OCI-LY3 (cell line): ENCODE measurements at regions not wholly inside any gene's neighbourhood (a gene's known extent, or its start where the extent isn't known, plus 50 kb on each side); places are given as distances from the start of the nearest gene placed in this dataset.

ENCODE experiments used
- H2AFZ ChIP-seq: fragments of 200-600, 300-600 bp; shearing (Covaris generic); 2 replicates; pipeline ENCODE4 v1.6.0; 2014; ENCODE audit warnings: antibody characterized with exemption, low read depth, low read length
- H3K27ac ChIP-seq: fragments of 200-600, 300-600 bp; sonication (generic); 2 replicates; pipeline ENCODE4 v1.5.1; 2014; ENCODE audit warnings: mild to moderate bottlenecking, low read length, moderate library complexity, mixed read lengths
- H3K27me3 ChIP-seq: fragments of 200-600, 300-600 bp; sonication (generic); 2 replicates; pipeline ENCODE4 v1.6.1; 2014; ENCODE audit warnings: low read depth, low read length, mixed read lengths
- H3K36me3 ChIP-seq: fragments of 200-600, 300-600 bp; sonication (generic); replicated peaks from 2 replicates; pipeline ENCODE3; 2014; ENCODE audit warnings: low read depth, low read length, mixed read lengths
- H3K4me1 ChIP-seq: fragments of 300-600, 200-600 bp; sonication (generic); 2 replicates; pipeline ENCODE4 v1.6.1; 2014; ENCODE audit warnings: low read length, mixed read lengths
- H3K4me2 ChIP-seq: fragments of 200-600, 300-600 bp; sonication (generic); 2 replicates; pipeline ENCODE4 v1.6.1; 2014; ENCODE audit warnings: low read length, mixed read lengths
- H3K4me3 ChIP-seq: fragments of 300-600, 200-600 bp; sonication (generic); 2 replicates; pipeline ENCODE4 v1.5.1; 2014; ENCODE audit warnings: antibody characterized with exemption, mild to moderate bottlenecking, low read length, moderate library complexity
- H3K79me2 ChIP-seq: fragments of 300-600, 200-600 bp; shearing (Covaris generic); 2 replicates; pipeline ENCODE4 v1.6.1; 2014; ENCODE audit warnings: mild to moderate bottlenecking, low read length, mixed read lengths
- H3K9ac ChIP-seq: fragments of 300-600, 200-600 bp; shearing (Covaris generic); 2 replicates; pipeline ENCODE4 v1.6.0; 2014; ENCODE audit warnings: mild to moderate bottlenecking, low read length, moderate library complexity
- H3K9me3 ChIP-seq: fragments of 200-600, 300-600 bp; shearing (Covaris generic); 2 replicates; pipeline ENCODE4 v1.6.1; 2014; ENCODE audit warnings: low read length, mixed read lengths; ENCODE audit not compliant: insufficient read depth
- H4K20me1 ChIP-seq: fragments of 200-600, 300-600 bp; sonication (generic); 2 replicates; pipeline ENCODE4 v1.6.1; 2016; ENCODE audit warnings: low read length, mixed read lengths; ENCODE audit not compliant: insufficient read depth
- EZH2phosphoT487 ChIP-seq: fragments of 200-600 bp; shearing (Covaris generic); IDR thresholded peaks from 2 replicates; pipeline ENCODE4 v1.6.1; 2018; ENCODE audit warnings: antibody characterized with exemption, mixed run types, low read depth
- TF ChIP-seq, protein P1 (sequence below): fragments of 200-600, 300-600 bp; sonication (generic); IDR thresholded peaks from 2 replicates; pipeline ENCODE4 v1.5.1; 2014; ENCODE audit warnings: antibody characterized with exemption, low read length, low read depth

DNA sequence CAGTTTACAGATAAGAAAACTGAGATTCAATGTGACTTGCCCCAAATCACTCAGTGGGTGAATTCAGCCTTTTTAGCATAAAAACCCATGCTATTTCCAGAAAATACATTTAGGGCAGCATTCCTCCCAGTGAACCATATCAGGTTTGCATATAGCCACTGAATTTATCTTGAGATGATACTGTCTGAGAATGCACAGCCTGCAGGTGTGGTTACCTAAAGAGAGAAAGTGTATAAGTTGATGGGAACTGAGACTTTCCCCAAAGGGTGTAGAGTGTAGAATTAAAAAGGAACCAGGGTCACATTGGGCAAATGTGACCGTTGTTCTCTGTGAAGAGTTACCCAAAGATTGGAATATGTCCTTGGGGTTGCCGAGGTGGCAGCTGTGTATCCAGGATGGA lies 100.0 kb upstream of the PIK3R1 start:
- Histone ChIP-seq H3K79me2 (no peaks in the 10 kb centered on the region), H3K27me3 (no peaks in the 10 kb centered on the region), H3K4me3 (no peak overlapping the region; the same call in 1 of the 2 replicates), H3K27ac (peak overlapping the region; percentile 63; the same call in 1 of the 2 replicates), H3K4me1 (peaks cover 29% of the 10 kb centered on the region), H2AFZ (no peak overlapping the region), H3K4me2 (peak overlapping the region; percentile 49), H3K9ac (no peak overlapping the region; the same call in 1 of the 2 replicates), H3K9me3 (no peaks in the 10 kb centered on the region), H3K36me3 (no peaks in the 10 kb centered on the region), H4K20me1 (no peaks in the 10 kb centered on the region)
- TF ChIP-seq, protein P1, sequence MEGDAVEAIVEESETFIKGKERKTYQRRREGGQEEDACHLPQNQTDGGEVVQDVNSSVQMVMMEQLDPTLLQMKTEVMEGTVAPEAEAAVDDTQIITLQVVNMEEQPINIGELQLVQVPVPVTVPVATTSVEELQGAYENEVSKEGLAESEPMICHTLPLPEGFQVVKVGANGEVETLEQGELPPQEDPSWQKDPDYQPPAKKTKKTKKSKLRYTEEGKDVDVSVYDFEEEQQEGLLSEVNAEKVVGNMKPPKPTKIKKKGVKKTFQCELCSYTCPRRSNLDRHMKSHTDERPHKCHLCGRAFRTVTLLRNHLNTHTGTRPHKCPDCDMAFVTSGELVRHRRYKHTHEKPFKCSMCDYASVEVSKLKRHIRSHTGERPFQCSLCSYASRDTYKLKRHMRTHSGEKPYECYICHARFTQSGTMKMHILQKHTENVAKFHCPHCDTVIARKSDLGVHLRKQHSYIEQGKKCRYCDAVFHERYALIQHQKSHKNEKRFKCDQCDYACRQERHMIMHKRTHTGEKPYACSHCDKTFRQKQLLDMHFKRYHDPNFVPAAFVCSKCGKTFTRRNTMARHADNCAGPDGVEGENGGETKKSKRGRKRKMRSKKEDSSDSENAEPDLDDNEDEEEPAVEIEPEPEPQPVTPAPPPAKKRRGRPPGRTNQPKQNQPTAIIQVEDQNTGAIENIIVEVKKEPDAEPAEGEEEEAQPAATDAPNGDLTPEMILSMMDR = no peak
- TF ChIP-seq EZH2phosphoT487 = no peak

DNA sequence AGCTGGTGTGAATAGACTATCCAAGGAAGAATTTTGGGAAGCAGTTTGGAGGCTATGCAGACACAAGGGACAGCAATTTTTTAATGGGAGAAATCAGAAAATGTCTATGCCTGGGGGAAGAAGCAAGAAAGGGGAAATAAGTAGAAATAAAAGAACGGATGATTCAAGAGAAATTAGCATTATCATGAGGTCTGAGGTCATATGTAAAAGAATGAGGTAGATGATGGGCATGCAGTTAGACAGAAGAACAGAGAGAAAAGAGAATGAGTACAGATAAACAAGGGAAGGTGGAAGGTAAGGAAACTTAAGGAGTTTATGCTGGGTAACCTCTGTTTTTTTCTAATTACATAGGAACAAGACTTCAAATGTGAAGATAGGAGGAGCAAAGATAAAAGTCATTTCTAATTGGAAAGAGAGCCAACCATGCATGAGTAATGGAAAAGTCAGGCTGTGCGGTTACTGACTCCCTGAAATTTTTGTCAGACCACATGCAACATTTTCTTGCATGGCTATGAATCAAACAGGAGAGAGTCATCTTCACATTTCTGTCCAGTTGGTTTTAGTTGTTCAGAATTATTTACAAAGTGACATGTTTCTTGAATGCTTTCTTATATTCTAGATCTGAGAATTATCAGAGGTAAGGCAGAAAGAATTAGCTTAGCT lies 101.0 kb upstream of the PIK3R1 start:
- TF ChIP-seq EZH2phosphoT487 = no peak
- TF ChIP-seq, protein P1 = no peak
- H3K27ac ChIP-seq = no peak overlapping the region
- no peak overlapping the region for H3K4me3 ChIP-seq
- H3K4me2 ChIP-seq = no peak overlapping the region
- H3K36me3 ChIP-seq = no peaks in the 10 kb centered on the region
- no peaks in the 10 kb centered on the region for H3K27me3 ChIP-seq
- no peaks in the 10 kb centered on the region for H3K79me2 ChIP-seq
- H3K9ac ChIP-seq = no peak overlapping the region
- peaks cover 29% of the 10 kb centered on the region for H3K4me1 ChIP-seq
- no peaks in the 10 kb centered on the region for H3K9me3 ChIP-seq
- no peak overlapping the region for H2AFZ ChIP-seq
- H4K20me1 ChIP-seq = no peaks in the 10 kb centered on the region

DNA sequence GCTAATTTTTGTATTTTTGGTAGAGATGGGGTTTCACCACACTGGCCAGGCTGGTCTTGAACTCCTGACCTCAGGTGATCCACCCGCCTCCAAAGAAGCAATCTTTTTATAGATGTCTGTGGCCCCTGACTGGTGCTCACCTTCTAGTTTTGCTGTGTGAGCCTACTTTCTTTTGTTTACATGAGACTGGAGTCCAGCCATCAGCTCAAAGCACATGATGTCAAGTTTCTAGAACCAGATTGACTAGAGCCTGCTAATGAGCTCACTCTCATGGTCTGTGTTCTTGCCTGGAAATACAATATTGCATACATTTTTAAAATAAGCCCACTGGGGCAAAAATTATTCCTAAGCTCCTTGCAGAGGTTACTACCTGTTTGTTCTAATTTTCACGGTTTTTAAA lies 102.9 kb upstream of the PIK3R1 start:
- H3K27me3 ChIP-seq = no peaks in the 10 kb centered on the region
- H3K4me2 ChIP-seq = no peak overlapping the region
- H3K9ac ChIP-seq = no peak overlapping the region
- no peaks in the 10 kb centered on the region for H3K36me3 ChIP-seq
- no peaks in the 10 kb centered on the region for H3K9me3 ChIP-seq
- H3K79me2 ChIP-seq = no peaks in the 10 kb centered on the region
- no peak overlapping the region for H3K4me3 ChIP-seq
- H3K27ac ChIP-seq = no peak overlapping the region
- no peaks in the 10 kb centered on the region for H4K20me1 ChIP-seq
- H2AFZ ChIP-seq = no peak overlapping the region
- peaks cover 29% of the 10 kb centered on the region for H3K4me1 ChIP-seq
- TF ChIP-seq EZH2phosphoT487 = no peak
- TF ChIP-seq, protein P1 = no peak

DNA sequence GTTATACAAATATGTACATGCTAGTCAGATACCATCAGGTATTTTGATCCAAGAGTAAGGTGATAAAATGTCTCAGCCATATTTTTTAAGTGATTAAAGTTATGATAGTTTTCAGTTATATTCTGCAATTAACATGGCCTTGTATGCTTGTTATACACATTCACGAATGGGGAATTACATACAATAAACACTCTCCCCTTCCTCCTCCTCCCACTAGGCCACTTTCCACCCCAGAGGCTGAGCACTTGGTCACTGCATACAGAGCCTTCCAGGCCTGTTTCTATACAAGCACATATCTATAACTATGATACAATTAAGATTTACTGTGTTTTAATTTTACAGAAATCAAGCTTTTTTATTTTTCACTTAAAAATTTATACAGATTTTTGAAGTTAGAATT lies 104.7 kb upstream of the PIK3R1 start:
- no peaks in the 10 kb centered on the region for H3K36me3 ChIP-seq
- H3K79me2 ChIP-seq = no peaks in the 10 kb centered on the region
- no peak overlapping the region for H3K9ac ChIP-seq
- H2AFZ ChIP-seq = no peak overlapping the region
- H4K20me1 ChIP-seq = no peaks in the 10 kb centered on the region
- H3K27ac ChIP-seq = no peak overlapping the region
- H3K4me2 ChIP-seq = no peak overlapping the region
- no peaks in the 10 kb centered on the region for H3K9me3 ChIP-seq
- H3K4me3 ChIP-seq = no peak overlapping the region
- no peak for TF ChIP-seq EZH2phosphoT487
- TF ChIP-seq, protein P1 = no peak
- H3K27me3 ChIP-seq = no peaks in the 10 kb centered on the region
- peaks cover 18% of the 10 kb centered on the region for H3K4me1 ChIP-seq
